SKM-1 treated with dmso at 0.1 percent for 144 hours (cell line): ENCODE measurements at regions not wholly inside any gene's neighbourhood (a gene's known extent, or its start where the extent isn't known, plus 50 kb on each side); places are given as distances from the start of the nearest gene placed in this dataset.
"Not testable (repeated sequence)": the region's sequence is repeated elsewhere in the genome, so short reads cannot be mapped to it uniquely, and the experiment has no call there.

Experiments used
- DNase-seq: peaks from one replicate; lab custom pipeline; 2025; ENCODE audit not compliant: unreplicated experiment; lab: John Stamatoyannopoulos, UW

DNA sequence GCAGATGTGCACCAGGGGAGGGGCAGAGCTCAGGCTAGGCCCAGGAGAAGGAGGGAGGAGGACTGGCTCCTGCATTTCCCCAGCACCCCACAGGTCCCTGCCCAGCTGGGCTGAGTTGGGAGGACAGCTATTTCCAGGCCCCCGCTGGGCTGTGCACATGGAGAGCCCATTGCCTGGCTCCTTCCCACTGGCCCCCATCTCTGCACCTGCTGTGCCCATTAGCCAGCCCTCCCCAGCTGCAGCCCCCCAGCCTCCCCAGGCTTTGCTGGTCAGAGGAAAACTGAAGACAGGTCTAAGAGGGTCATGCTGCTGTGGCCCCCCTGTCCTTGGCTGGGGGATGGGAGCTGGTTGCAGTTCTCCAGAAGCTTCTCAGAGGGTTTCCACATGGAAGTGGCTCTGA lies 81.8 kb upstream of the SHANK2 start:
- no peak for DNase-seq

DNA sequence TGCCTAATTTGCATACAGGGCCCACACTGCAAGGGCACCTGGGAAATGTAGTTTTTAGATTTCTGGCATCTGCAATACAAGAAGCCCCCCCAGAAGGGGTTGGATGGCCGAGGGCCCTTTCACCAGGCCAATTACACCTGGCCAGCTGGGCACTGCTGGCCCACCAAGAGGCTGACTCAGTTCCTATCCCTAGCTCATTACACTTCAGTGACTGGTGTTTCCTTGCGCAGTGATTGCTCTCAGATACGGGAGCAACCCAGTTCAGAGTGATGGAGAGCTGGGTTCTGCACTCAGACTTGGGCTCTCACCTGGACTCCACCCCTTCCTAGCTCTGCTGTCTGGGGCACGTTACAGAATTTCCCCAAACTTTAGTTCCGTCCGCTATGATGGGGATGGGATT lies 81.1 kb upstream of the SHANK2 start:
- DNase-seq, result no peak

DNA sequence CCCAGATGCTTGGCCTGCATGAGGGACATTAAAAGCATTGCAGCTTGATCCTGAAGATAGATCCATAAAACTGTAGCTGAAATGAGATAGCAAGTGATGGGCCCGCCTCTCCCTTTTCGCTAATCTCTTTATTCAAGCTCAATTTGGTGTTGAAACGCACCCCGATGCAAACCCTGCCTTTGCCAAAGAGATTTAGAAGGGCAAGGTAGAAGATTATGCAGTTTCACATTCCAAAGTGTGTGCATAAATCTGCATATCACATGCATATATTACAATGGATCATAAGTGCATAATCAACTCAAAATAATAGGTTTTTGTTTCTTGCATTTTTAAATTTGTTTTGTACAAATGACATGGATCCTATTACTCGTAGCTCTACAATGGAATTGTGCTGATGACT lies 80.1 kb upstream of the SHANK2 start:
- no peak for DNase-seq

DNA sequence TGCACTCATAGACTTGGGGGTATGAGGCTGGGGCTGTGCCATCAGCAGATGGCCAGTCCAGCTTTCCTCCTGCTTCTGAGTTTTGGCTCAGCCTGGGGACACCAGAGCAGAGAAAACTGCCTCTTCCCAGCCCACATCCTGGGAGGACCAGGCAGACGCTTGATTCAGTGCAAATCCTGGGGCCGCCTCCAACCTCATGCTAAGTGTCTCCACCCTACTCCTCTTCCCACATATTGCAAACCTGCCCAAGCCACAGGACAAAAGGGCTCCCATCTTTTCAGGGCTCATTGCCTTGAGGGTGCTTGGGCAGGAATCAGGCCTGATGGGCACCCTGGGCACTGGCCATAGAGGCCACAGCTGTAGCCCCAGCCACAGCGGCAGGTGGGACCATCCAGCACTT lies 79.7 kb upstream of the SHANK2 start:
- DNase-seq, result no peak

DNA sequence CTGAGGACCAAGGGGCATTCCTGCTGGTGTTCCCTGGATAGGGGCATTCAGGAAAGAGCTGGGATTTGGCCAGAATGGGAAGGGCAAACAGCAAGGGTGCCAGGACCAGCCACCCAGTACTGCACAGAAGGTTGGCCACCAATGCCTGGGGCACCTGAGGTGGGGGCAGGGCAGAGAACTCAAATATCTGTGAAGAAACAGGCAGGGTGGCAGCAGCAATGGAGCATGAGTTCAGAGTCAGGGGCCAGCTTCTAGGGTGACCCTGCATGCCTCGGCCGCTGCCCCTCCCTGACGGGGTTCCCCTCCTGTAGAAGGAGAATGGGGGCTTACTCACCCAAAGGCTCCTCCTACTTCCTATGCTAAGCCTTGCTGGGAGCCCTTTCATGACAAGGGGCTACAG lies 79.3 kb upstream of the SHANK2 start:
- no peak for DNase-seq

DNA sequence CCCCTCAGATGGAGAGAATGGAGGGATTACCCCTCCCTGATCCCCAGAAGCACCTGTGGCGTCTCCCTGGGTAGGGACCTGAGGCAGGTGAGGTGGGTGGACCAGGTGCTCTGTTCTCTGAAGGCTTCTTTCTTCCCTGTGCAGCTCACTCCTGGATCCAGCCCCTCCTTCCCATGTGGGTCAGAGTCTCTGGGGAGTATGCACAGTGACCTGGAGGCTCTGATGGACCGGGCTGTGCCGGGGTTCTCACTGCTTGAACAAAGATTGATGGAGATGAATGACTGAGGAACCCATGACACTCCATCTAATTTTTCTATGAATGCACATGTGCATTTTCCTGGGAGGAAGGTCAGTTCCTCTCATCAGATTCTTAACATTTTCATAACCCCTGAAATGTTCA lies 78.6 kb upstream of the SHANK2 start:
- no peak for DNase-seq

DNA sequence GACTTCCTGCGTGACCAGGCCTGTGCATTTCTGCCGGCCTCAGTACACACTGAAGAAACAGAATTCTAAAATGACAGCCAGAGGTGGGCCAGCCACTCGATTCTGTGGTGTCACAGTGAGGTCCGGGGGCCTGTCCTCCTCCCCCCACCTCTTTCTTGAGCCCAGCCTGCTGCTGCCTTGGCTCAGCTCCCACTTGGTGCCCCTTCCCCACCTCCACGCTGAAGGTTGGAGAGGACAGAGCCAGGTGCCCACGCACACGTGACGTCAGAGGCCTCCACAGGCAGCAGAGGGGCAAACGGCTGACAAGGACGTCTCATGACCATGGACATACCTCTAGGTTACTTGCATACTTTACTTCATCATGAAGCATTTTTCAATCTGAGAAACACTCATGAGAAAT lies 78.0 kb upstream of the SHANK2 start:
- DNase-seq, result no peak

DNA sequence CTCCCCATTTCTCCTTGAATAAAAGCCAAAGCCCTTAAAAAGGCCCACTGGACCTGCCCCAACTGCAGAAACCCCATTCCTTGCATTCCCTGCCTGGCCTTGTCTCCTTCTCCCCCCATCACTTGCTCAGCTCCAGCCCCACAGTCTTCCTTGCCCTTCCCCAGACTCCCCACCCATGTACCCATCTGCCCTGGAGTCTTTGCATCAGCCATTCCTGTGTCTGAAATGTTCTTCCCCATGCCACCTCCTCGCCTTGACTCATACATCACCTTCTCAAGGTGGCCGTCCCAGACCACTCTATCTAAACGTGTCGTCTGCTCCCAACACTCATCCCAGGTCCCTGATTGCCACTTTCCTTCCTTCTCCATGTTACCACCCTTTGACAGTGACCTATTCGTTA lies 77.4 kb upstream of the SHANK2 start:
- no peak for DNase-seq

DNA sequence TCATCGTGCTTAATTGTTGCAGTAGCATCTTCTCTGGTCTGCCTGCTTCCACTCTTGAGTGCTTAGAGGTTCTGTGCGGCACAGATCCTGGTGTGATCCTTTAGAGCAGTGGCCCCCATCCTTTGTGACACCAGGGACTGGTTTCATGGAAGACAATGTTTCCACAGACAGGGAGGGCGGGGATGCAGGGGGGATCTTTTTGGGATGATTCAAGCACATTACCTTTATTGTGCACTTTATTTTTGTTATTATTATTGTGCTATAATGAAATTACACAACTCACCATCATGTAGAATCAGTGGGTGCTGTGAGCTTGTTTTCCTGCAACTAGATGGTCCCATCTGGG lies 76.8 kb upstream of the SHANK2 start:
- no peak for DNase-seq

DNA sequence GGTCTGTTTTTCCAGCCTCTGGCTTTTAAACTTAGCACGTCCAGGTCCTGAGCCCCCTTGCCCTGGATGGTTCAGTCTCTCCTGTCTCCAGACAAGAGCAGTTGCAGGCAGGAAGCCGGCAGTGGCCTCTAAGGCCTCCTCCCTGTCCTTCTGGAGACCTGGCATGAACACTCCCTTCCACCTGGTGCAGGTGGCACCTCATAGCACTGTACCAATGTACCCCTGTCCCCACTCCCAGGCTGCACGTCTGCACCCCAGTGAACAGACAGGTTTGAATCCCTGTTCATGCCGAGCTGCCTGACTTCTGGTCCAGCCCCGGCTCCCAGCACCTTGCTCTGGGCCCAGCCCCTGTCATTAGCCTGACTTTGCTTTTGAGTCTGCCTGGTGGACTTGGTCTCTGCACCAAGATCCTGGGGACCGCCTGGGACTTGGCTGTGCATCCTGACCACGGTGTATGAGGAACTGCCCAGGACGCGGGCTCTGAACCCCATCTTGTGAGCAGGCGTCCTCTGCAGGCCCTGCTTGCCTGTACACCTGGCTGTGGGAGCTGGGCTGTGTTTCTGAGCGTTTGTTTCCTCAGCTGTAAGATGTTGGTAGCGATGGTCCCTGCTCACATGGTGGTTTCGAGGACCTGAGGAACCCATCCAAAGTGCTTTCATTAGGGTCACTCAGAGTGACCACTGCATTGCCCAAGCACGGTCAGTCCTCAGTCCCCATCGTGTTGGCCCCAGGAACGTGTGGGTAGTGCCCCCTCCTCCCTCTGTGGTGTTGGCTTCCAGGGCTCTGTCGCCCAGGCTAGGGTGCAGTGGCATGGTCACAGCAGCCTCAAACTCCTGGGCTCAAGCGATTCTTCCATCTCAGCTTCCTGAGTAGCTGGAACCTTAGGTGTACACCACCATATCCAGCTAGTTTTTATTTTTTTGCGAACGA lies 75.0 kb upstream of the SHANK2 start:
- DNase-seq, result no peak

DNA sequence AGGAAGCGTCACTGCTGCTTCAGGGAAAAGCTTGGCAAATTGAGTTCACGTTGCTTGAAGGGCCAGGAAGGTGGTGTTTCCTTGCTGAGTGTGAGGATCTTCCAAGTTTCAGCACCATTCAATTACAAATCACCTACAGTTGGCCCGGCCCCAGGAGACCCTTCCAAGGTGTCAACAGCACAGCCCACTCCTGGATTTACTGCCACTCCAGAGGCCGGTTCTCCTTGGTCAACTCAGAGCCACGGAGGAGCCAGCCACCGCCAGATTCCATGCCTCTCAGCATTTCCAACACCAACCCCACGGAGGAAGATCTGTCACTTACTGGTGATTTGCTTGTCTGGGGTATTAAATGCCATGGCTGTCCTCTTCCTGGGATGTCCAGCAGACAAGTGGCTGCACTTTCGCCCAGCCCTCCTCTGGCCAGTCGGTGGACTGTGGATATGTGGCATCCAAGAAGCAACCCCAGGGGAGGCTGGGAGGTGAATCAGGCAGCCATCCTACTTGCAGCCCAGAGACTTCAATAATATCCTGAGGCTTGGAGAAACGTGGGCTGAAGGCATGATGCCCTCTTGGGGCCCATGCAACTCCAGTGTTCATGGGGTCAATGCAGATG lies 74.1 kb upstream of the SHANK2 start:
- DNase-seq, result no peak

DNA sequence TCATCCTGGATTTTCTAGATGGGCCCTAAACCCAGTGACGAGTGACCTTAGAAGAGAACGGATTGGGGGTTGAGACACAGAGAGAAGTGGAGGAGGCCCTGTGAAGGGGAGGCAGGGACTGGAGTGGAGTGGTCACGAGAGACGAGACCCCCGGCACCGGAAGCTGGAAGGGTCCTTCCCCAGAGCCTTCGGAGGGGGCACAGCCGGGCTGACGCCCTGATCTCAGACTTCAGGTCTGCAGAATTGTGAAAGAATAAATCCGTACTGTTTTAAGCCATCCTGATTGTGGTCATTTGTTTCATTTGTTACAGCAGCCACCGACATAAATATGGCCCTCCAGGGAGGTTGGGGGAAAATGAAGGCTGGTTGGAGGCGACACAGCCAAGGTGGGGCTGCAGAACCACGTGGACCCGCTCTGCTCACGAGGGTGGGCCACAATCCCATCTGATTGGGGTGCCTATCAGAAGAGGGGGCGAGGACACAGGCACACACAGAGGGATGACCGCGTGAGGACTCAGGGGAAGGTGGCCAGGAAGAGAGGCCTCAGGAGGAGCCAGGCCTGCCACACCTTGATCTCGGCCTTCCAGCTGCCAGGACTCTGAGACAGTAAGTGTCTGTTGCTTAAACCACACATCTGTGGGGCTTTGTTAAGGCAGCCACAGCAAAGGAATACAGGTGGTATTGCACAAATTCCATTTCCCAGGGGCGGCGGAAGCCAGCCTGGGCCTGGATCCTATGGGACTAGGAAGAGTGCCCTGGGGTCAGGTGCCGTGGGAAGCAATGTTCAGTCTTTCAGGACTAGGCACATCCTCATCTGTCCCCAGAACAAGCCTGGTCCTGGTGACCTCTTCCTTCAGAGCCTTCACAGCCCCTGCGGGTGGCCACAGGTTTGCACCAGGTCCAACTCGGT lies 73.3 kb upstream of the SHANK2 start:
- DNase-seq, result no peak

DNA sequence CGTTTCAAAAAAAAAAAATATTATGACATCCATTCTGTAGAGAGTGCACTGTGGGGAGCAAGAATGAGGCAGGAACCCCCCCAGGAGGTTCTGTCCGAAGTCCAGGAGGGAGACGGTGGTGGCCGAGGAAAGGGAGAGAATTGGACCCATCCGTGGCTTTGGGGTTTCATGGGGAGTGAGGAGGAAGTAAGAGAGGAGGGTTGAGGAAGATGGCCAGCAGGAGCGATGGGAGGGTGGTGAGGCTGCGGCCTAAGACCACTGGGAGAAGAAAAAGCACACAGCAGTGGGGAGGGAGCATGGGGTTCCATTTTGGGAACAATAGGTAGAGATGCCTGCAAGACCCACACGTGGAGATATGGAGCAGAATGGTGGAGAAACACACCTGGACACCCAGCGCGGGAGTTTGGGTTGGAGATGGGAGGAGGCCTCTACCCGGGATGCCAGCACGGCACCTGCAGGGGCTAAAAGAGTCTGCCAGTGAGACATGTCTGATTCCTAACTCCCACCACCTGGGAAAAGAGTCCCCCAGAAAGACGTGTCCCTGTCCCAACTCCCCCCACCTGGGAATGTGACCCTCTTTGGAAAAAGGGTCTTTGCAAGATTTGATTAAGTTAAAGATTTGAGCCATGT lies 72.5 kb upstream of the SHANK2 start:
- no peak for DNase-seq

DNA sequence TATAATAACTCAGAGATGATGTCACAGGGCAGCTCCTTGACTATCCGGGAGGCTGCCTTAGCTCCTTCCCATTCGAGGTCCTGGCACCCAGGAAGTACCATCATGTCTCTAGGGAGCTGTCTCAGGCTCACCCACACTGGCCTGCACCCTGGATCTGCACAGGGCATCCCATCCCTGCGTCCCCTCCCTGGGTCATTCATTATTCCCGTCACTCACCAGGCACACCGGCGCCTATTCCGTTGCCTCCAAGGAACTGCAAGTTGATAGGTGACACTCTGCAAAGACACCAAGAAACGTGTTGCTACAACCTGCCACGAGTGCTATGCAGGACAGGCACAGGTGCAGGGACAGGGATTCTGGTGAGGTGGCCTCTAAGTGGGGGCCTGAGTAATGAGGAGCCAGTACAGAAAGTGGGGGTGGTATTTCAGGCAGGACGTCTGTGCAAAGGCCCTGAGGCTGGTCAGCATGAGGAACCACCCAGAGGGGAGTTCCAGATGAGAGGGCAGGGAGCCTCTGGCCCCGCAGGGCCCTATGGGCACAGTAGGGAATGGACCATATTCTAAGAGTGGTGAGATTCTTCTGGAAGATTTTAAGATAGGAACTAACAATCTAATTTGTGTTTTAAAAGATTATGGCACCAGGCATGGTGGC lies 71.6 kb upstream of the SHANK2 start:
- DNase-seq, result no peak

DNA sequence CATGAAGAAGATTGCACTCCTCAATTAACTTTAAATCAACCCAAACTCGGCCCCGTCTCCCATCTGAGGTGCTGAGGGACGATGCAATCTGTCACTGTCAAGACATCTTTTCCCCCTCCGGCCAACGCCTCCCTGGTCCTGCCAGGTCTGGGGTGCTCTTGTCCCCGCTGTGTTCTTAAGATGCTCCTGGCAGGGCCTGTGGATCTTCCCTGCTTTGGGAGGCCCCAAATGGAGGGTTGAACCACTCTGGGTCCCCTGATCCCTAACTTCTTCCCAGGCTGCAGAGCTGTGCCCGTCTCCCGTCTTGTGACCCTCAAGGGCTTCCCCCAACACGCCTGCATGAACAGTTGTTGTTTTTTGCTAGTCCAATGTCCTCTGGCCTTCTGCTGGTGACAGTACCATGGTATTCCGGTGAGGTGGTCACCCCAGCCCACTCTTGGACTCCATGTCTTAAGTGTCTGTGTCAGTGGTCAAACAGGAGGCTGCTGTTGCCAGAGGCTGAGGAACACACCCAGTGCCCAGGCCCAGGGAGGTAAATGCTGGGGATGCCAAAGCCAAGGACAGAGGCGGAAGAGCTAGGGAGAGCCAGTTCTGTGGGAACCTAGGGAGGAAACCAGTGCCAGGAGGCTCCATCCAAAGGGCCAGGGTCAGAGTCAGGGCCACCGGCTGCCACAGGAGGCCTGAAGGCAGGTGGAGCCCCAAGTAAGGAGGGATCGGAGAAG lies 70.6 kb upstream of the SHANK2 start:
- DNase-seq, result no peak

DNA sequence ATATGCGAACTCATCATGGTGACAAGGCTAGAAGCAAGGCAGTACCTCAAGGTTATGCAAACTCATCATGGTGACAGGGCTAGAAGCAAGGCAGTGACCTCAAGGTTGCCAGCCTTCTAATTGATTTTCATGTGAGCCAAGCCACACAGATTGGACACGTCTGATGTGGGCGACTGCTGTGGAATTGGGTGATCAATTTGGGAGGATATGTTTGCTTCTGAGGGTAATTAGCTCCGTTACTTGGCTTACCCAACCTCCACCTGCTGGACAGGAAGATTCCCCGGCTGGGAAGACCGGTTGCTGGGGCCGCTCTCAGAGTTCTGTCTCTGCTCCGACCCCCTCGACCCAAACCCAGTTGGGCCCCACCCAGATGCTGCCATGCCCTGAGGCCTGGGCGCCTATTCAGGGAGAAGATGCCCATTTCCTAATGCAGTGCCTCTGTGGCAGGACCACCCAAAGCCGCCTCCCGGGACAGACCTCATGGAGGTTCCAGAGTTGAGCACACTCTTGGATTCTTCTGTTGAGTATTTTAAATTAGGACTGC lies 69.9 kb upstream of the SHANK2 start:
- no peak for DNase-seq

DNA sequence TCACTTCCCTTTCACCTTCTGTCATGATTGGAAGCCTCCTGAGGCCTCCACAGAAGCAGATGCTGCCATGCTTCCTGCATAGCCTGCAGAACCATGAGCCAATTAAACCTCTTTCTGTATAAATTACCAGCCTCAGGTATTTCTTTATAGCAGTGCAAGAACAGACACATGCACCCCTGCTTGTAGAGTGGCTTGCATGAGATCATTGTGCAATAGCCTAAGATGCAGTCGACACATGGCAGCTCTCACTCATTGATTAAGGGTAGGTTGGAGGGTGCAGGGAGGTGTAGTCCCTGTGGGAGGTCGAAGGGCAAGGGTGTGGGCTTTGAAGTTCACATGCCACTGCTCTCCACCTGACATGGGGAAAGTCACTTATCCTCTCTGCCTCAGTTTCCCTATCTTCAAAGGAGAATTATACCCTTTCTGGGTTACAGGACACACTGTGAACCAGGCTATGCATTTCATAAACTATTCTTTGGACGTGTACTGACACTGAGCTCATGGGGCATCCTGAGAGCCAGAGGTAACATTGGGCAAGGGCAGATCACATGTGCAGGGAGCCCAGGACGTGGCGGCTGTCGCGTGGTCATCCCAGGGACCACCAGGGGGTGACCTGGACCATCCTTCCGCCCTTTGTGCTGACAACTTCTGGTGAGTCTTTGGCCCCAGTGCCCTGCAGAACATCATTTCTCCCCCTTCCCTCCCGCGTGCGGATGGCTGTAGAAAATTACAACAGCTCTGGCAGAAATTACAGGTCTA lies 69.2 kb upstream of the SHANK2 start:
- no peak for DNase-seq

DNA sequence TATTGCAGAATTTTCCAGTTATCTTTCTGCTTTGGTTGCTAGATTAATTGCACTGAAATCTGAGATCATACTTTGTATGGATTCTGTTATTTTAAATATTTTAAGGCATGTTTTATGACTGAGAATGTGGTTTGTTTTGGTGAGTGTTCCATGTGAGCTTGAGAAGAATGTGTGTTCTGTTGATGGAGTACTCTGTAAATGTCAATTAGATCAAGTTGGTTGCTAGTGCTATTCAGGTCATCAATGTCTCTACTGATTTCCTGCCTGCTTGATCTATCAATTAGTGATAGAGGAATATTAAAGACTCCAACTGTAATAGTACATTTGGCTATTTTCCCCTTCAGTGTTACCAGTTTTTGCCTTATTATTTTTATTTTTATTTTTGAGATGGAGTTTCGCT lies 64.3 kb upstream of the SHANK2 start:
- DNase-seq, result no peak

DNA sequence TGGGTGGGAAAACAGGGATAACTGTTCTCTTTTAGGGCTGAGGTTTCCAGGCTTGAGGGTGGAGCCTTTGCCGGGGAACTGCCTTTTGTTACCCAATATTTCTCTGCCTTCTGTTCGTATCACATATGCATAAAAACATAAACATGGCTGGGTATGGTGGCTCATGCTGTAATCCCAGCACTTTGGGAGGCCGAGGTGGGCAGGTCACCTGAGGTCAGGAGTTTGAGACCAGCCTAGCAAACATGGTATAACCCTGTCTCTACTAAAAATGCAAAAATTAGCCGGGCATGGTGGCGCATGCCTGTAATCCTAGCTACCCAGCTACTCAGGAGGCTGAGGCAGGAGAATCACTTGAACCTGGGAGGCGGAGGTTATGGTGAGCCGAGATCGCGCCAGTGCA lies 60.2 kb upstream of the SHANK2 start:
- DNase-seq, result not testable (repeated sequence)
